ENCODE measurements at regions not wholly inside any gene's neighbourhood (a gene's known extent, or its start where the extent isn't known, plus 50 kb on each side); places are given as distances from the start of the nearest gene placed in this dataset.

- ATAC-seq (no peak), DNase-seq (ENCODE audit: low spot score) (no peak)
- no peaks in the 10 kb centered on the region for H3K36me3 Mint-ChIP-seq
- peaks cover 15% of the 10 kb centered on the region for H3K4me1 Mint-ChIP-seq
- no peaks in the 10 kb centered on the region for H3K9me3 Mint-ChIP-seq
- H3K4me3 Mint-ChIP-seq = no peak overlapping the region
- no peak for TF ChIP-seq AR (CRISPR knock-in tag; IDR thresholded peaks at IDR 0.05)
- TF ChIP-seq CREM (CRISPR knock-in tag; IDR thresholded peaks at IDR 0.05) = no peak
- TF ChIP-seq MAX (CRISPR knock-in tag; IDR thresholded peaks at IDR 0.05) = no peak
- no peak for TF ChIP-seq ATF6 (CRISPR knock-in tag; IDR thresholded peaks at IDR 0.05)
- no peak for TF ChIP-seq ATF3 (CRISPR knock-in tag; conservative IDR thresholded peaks at IDR 0.05)
- TF ChIP-seq JUN (CRISPR knock-in tag; IDR thresholded peaks at IDR 0.05) = no peak
- TF ChIP-seq MYBL2 (CRISPR knock-in tag; IDR thresholded peaks at IDR 0.05) = no peak
- TF ChIP-seq GABPB1 (CRISPR knock-in tag; IDR thresholded peaks at IDR 0.05) = no peak
- no peak for TF ChIP-seq PREB (CRISPR knock-in tag; IDR thresholded peaks at IDR 0.05; ENCODE audit: borderline replicate concordance)
- TF ChIP-seq ZNF416 (CRISPR knock-in tag; IDR thresholded peaks at IDR 0.05) = no peak
- TF ChIP-seq OVOL2 (CRISPR knock-in tag; IDR thresholded peaks at IDR 0.05; ENCODE audit: borderline replicate concordance) = no peak
- no peak for TF ChIP-seq SP1 (CRISPR knock-in tag; conservative IDR thresholded peaks at IDR 0.05)
- no peak for TF ChIP-seq AFF4 (CRISPR knock-in tag; IDR thresholded peaks at IDR 0.05; ENCODE audit: borderline replicate concordance)
- TF ChIP-seq KAT7 (CRISPR knock-in tag; IDR thresholded peaks at IDR 0.05; ENCODE audit: borderline replicate concordance) = no peak
- no peak for TF ChIP-seq MLX (CRISPR knock-in tag; IDR thresholded peaks at IDR 0.05)
- TF ChIP-seq ZNF396 (CRISPR knock-in tag; IDR thresholded peaks at IDR 0.05; ENCODE audit: borderline replicate concordance) = no peak
- no peak for TF ChIP-seq E2F1 (CRISPR knock-in tag; IDR thresholded peaks at IDR 0.05)
- ChIA-PET POLR2A (no interaction called here), CTCF (no interaction called here)
- H3K27ac Mint-ChIP-seq = no peak overlapping the region
- peaks cover 90% of the 10 kb centered on the region for H3K27me3 Mint-ChIP-seq (ENCODE audit: low read depth)
These were observed 329.7 kb upstream of the F9 start for GRCh38 chrX:139200793-139201192.

All from WTC11 (cell line).